Calu3 (cell line): ENCODE measurements at regions not wholly inside any gene's neighbourhood (a gene's known extent, or its start where the extent isn't known, plus 50 kb on each side); places are given as distances from the start of the nearest gene placed in this dataset.

Source experiments
- BruUV-seq: library from RNA; stranded (reverse); fragments of 400-500 nt; replicated peaks from 2 replicates; lab custom pipeline; 2021; lab: Mats Ljungman, UMichigan
- CTCF ChIA-PET: fragments of 300-600 bp; sonication (Branson Sonifier 250); formaldehyde crosslinking; loops from one replicate; lab custom pipeline; 2022; ENCODE audit warnings: antibody characterized with exemption; lab: Charles Lee
- DNase-seq: peaks from one replicate; pipeline ENCODE4 v3.0.0; 2022
- H3K27ac Mint-ChIP-seq: one replicate; pipeline ENCODE4 v1.8.0; 2022; ENCODE audit warnings: mixed read lengths; ENCODE audit not compliant: unreplicated experiment
- H3K27me3 Mint-ChIP-seq: one replicate; pipeline ENCODE4 v1.8.0; 2022; ENCODE audit warnings: mixed read lengths; ENCODE audit not compliant: unreplicated experiment
- H3K36me3 Mint-ChIP-seq: one replicate; pipeline ENCODE4 v1.8.0; 2022; ENCODE audit warnings: mild to moderate bottlenecking, moderate library complexity, mixed read lengths; ENCODE audit not compliant: insufficient read depth, unreplicated experiment
- H3K4me1 Mint-ChIP-seq: one replicate; pipeline ENCODE4 v1.8.0; 2022; ENCODE audit warnings: mild to moderate bottlenecking, low read depth, mixed read lengths; ENCODE audit not compliant: unreplicated experiment
- H3K4me3 Mint-ChIP-seq: one replicate; pipeline ENCODE4 v1.8.0; 2022; ENCODE audit warnings: mild to moderate bottlenecking, low read depth, moderate library complexity, mixed read lengths; ENCODE audit not compliant: unreplicated experiment
- H3K9me3 Mint-ChIP-seq: one replicate; pipeline ENCODE4 v1.8.0; 2022; ENCODE audit warnings: low read depth, mixed read lengths; ENCODE audit not compliant: unreplicated experiment
- intact Hi-C: fragments of 100-400 bp; cut with micrococcal nuclease; formaldehyde crosslinking; loops from one replicate; pipeline ENCODE4 v1.10.0; 2022; ENCODE audit not compliant: unreplicated experiment
- TF ChIP-seq, protein P1 (sequence below): fragments of 200-600 bp; IDR thresholded peaks from one replicate; pipeline ENCODE4 v1.8.0; 2022; ENCODE audit warnings: antibody characterized with exemption; ENCODE audit not compliant: unreplicated experiment

DNA sequence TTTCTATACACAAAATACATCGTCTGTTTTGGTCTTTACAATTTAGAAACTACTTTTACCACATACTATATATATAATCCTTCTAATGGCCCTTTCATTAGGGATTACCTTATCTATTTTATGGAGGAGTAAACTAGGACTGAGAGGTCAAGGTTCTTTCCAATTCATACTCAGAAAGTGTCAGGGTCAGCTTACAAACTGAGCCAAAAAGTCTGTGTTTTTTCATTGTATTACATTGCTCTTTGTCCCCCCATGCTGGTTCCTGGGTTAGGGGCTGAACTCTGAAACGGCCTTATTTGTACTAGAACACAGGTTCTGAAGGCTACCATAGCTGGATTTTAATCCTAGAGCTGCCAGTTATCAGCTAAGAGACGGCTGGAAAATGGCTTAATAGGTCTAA, 368.1 kb downstream of the GRIN2B start:
- H3K27me3 Mint-ChIP-seq, result no peaks in the 10 kb centered on the region
- H3K4me3 Mint-ChIP-seq, result no peak overlapping the region
- H3K9me3 Mint-ChIP-seq, result no peaks in the 10 kb centered on the region
- DNase-seq, result no peak
- BruUV-seq, result no TSS peak
- CTCF ChIA-PET, result no interaction called here
- no peak overlapping the region for H3K27ac Mint-ChIP-seq
- H3K4me1 Mint-ChIP-seq, result no peaks in the 10 kb centered on the region
- H3K36me3 Mint-ChIP-seq, result no peaks in the 10 kb centered on the region
- TF ChIP-seq, protein P1, sequence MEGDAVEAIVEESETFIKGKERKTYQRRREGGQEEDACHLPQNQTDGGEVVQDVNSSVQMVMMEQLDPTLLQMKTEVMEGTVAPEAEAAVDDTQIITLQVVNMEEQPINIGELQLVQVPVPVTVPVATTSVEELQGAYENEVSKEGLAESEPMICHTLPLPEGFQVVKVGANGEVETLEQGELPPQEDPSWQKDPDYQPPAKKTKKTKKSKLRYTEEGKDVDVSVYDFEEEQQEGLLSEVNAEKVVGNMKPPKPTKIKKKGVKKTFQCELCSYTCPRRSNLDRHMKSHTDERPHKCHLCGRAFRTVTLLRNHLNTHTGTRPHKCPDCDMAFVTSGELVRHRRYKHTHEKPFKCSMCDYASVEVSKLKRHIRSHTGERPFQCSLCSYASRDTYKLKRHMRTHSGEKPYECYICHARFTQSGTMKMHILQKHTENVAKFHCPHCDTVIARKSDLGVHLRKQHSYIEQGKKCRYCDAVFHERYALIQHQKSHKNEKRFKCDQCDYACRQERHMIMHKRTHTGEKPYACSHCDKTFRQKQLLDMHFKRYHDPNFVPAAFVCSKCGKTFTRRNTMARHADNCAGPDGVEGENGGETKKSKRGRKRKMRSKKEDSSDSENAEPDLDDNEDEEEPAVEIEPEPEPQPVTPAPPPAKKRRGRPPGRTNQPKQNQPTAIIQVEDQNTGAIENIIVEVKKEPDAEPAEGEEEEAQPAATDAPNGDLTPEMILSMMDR, result no peak
- intact Hi-C loops, result no loop called here

DNA sequence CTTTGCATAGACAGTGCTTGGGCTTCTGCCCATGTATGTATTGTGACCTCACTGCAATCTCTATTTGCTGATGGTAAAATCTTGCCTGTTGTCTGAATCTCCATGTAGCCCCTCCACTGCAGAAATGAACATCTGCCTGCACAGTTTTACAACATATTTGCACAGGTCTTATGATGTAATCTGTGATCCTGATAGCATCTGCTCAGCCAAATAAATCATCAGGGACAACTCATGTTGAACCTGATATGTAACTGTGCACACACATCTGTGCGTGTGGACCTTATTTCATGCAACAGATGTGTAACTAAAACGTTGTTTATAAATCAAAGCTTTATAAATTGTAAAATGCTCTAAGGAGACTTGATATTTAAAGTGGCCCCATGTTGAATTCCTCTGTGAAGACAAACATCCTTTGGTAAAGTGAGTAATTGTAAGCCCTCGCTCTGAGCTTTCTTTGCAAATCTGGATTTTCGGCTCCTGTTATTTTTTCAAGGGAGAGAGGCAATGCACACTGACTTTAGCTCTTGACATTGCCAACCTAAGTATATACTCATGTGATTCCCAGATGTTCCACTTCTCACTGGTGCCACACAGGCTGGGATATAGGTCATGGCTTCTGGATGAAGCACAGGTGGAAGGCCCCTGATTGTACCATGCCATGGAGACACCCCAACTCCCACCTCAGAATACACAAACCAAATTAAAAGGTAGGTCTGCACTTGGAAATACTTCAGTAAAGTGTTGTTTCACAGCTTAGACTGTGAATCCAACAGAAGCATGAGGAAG, 371.3 kb downstream of the GRIN2B start:
- peaks cover 3% of the 10 kb centered on the region for H3K9me3 Mint-ChIP-seq
- TF ChIP-seq, protein P1, result no peak
- H3K36me3 Mint-ChIP-seq, result no peaks in the 10 kb centered on the region
- H3K27ac Mint-ChIP-seq, result no peak overlapping the region
- intact Hi-C loops, result no loop called here
- no TSS peak for BruUV-seq
- H3K4me1 Mint-ChIP-seq, result no peaks in the 10 kb centered on the region
- CTCF ChIA-PET, result interaction anchor here (0.7 kb wide), 2 partner anchors 254 to 1245 kb away, joined by 3 read pairs; no protein-coding TSS in a partner anchor
- no peak for DNase-seq
- no peaks in the 10 kb centered on the region for H3K27me3 Mint-ChIP-seq
- no peak overlapping the region for H3K4me3 Mint-ChIP-seq

DNA sequence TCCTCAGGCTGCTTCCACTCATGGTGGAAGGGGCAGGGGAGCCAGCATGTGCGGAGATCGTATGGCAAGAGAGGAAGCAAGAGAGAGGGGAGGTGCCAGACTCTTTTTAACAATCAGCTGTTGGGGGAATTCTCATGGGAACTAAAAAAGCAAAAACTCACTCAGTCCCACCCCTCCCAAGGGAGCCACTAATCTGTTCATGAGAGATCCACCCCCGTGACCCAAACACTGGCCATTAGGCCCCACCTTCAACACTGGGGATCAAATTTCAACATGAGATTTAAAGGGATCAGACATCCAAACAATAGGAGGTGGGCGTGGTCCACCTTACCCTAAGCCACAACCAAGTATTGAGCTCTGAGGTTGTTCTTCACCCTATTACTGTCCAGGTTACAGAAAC, 375.1 kb downstream of the GRIN2B start:
- TF ChIP-seq, protein P1, result no peak
- intact Hi-C loops, result no loop called here
- peaks cover 3% of the 10 kb centered on the region for H3K9me3 Mint-ChIP-seq
- H3K27me3 Mint-ChIP-seq, result peaks cover 3% of the 10 kb centered on the region
- BruUV-seq, result no TSS peak
- no peaks in the 10 kb centered on the region for H3K36me3 Mint-ChIP-seq
- CTCF ChIA-PET, result no interaction called here
- H3K4me1 Mint-ChIP-seq, result no peaks in the 10 kb centered on the region
- no peak for DNase-seq
- H3K4me3 Mint-ChIP-seq, result no peak overlapping the region
- H3K27ac Mint-ChIP-seq, result no peak overlapping the region

DNA sequence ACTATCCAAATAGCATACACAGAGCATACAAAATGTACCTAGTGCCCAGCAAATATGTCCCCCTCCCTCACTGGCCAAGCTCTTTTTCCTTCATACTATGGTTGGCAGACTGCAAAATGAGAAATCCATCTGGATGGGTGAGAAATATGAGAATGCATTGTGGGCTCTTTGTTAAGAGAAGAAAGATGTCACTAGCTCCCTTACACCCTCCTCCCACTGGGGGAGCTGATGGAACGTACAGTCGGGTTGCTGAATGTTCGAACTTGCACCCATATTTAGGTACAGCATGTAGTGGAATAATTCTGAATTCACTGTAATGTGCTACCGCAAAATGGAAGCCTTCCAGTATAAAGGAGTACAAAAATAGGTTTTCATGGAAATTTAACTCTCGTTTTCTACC, 377.4 kb downstream of the GRIN2B start:
- no TSS peak for BruUV-seq
- Mint-ChIP-seq H3K27me3 (peaks cover 11% of the 10 kb centered on the region), H3K4me1 (no peaks in the 10 kb centered on the region), H3K9me3 (peaks cover 3% of the 10 kb centered on the region), H3K27ac (no peak overlapping the region), H3K4me3 (no peak overlapping the region), H3K36me3 (no peaks in the 10 kb centered on the region)
- CTCF ChIA-PET, result no interaction called here
- DNase-seq, result no peak
- TF ChIP-seq, protein P1, result no peak
- intact Hi-C loops, result no loop called here
